HepG2 (cell line): ENCODE measurements at regions not wholly inside any gene's neighbourhood (a gene's known extent, or its start where the extent isn't known, plus 50 kb on each side); places are given as distances from the start of the nearest gene placed in this dataset.
A peak's percentile ranks its signal among the peaks of the same experiment; 100 is the strongest.

Experiments used
- CTCF ChIP-seq: sonication (generic); formaldehyde crosslinking; IDR thresholded peaks from 2 replicates; pipeline ENCODE4 v1.5.0; 2020; ENCODE audit warnings: mild to moderate bottlenecking, missing genetic modification reagents, moderate library complexity
- FOSL1 ChIP-seq: sonication (generic); formaldehyde crosslinking; IDR thresholded peaks from 2 replicates; pipeline ENCODE4 v1.9.0; 2021; ENCODE audit warnings: missing genetic modification reagents, borderline replicate concordance
- HBP1 ChIP-seq: IDR thresholded peaks from 2 replicates; pipeline ENCODE4 v1.6.1; 2016; ENCODE audit warnings: low read depth, control low read depth
- JUND ChIP-seq: sonication (generic); formaldehyde crosslinking; IDR thresholded peaks from 2 replicates; pipeline ENCODE4 v1.8.0; 2022; ENCODE audit warnings: mild to moderate bottlenecking, missing genetic modification reagents
- MZF1 ChIP-seq: sonication (generic); formaldehyde crosslinking; IDR thresholded peaks from 2 replicates; pipeline ENCODE4 v1.8.1; 2023; ENCODE audit warnings: mild to moderate bottlenecking, missing genetic modification reagents, borderline replicate concordance
- NFKBIZ ChIP-seq: IDR thresholded peaks from 2 replicates; pipeline ENCODE4 v1.6.1; 2018; ENCODE audit warnings: missing genetic modification reagents, missing compliant biosample characterization
- RERE ChIP-seq: IDR thresholded peaks from 2 replicates; pipeline ENCODE4 v1.6.1; 2016; ENCODE audit warnings: low read depth, missing genetic modification reagents, missing compliant biosample characterization
- TFDP2 ChIP-seq: sonication (generic); formaldehyde crosslinking; IDR thresholded peaks from 2 replicates; pipeline ENCODE4 v1.4.0; 2020; ENCODE audit warnings: missing genetic modification reagents
- THAP8 ChIP-seq: sonication (generic); formaldehyde crosslinking; IDR thresholded peaks from 2 replicates; pipeline ENCODE4 v1.5.1; 2020; ENCODE audit warnings: missing genetic modification reagents, mild to moderate bottlenecking, borderline replicate concordance
- XBP1 ChIP-seq: sonication (generic); formaldehyde crosslinking; IDR thresholded peaks from 2 replicates; pipeline ENCODE4 v1.5.0; 2020; ENCODE audit warnings: missing genetic modification reagents
- ZGPAT ChIP-seq: IDR thresholded peaks from 2 replicates; pipeline ENCODE4 v1.6.1; 2016; ENCODE audit warnings: mild to moderate bottlenecking
- ZIK1 ChIP-seq: sonication (generic); formaldehyde crosslinking; IDR thresholded peaks from 2 replicates; pipeline ENCODE4 v1.5.0; 2020; ENCODE audit warnings: mild to moderate bottlenecking, low read depth, missing genetic modification reagents, borderline replicate concordance
- ZKSCAN1 ChIP-seq: fragments of 150-350 bp; IDR thresholded peaks from 2 replicates; pipeline ENCODE4 v1.6.1; 2014; ENCODE audit warnings: low read length
- ZNF124 ChIP-seq: sonication (generic); formaldehyde crosslinking; IDR thresholded peaks from 2 replicates; pipeline ENCODE4 v1.4.0; 2020; ENCODE audit warnings: missing genetic modification reagents
- ZNF549 ChIP-seq: sonication (generic); formaldehyde crosslinking; IDR thresholded peaks from 2 replicates; pipeline ENCODE4 v1.5.0; 2020; ENCODE audit warnings: missing genetic modification reagents
- ZNF550 ChIP-seq: sonication (generic); formaldehyde crosslinking; IDR thresholded peaks from 2 replicates; pipeline ENCODE4 v1.4.0; 2020; ENCODE audit warnings: mild to moderate bottlenecking, missing genetic modification reagents, borderline replicate concordance
- ZNF598 ChIP-seq: sonication (generic); formaldehyde crosslinking; IDR thresholded peaks from 2 replicates; pipeline ENCODE4 v1.5.1; 2020; ENCODE audit warnings: mild to moderate bottlenecking, missing genetic modification reagents, borderline replicate concordance
- ZNF737 ChIP-seq: sonication (generic); formaldehyde crosslinking; IDR thresholded peaks from 2 replicates; pipeline ENCODE4 v1.5.0; 2020; ENCODE audit warnings: missing genetic modification reagents, mild to moderate bottlenecking, borderline replicate concordance

- TF ChIP-seq HBP1 (CRISPR knock-in tag) = no peak
- TF ChIP-seq THAP8 = no peak
- TF ChIP-seq ZIK1 = no peak
- no peak for TF ChIP-seq FOSL1 (CRISPR knock-in tag)
- no peak for TF ChIP-seq MZF1 (CRISPR knock-in tag)
- peak; percentile 81; the same call in 1 of the 2 replicates for TF ChIP-seq RERE (CRISPR knock-in tag)
- no peak for TF ChIP-seq ZNF549
- TF ChIP-seq ZNF550 (CRISPR knock-in tag) = no peak
- TF ChIP-seq NFKBIZ = peak; percentile 84; the same call in 1 of the 2 replicates
- no peak for TF ChIP-seq CTCF (CRISPR knock-in tag)
- no peak for TF ChIP-seq ZKSCAN1
- TF ChIP-seq XBP1 (CRISPR knock-in tag) = no peak
- TF ChIP-seq ZNF737 (CRISPR knock-in tag) = no peak
- peak; percentile 59 for TF ChIP-seq ZGPAT (CRISPR knock-in tag)
- TF ChIP-seq JUND (CRISPR knock-in tag) = peak; percentile 62
- TF ChIP-seq ZNF598 = no peak
- TF ChIP-seq ZNF124 (CRISPR knock-in tag) = 0 out of 2 replicates have a peak, but pooled peaks have one; percentile 53
- TF ChIP-seq TFDP2 (CRISPR knock-in tag) = no peak; the same call in 1 of the 2 replicates
Observed at GRCh38 chr2:234676109-234676782, 179.4 kb upstream of the ARL4C start (continued).
